ENCODE measurements at regions not wholly inside any gene's neighbourhood (a gene's known extent, or its start where the extent isn't known, plus 50 kb on each side); places are given as distances from the start of the nearest gene placed in this dataset.
"Not testable (repeated sequence)": the region's sequence is repeated elsewhere in the genome, so short reads cannot be mapped to it uniquely, and the experiment has no call there.

DNA sequence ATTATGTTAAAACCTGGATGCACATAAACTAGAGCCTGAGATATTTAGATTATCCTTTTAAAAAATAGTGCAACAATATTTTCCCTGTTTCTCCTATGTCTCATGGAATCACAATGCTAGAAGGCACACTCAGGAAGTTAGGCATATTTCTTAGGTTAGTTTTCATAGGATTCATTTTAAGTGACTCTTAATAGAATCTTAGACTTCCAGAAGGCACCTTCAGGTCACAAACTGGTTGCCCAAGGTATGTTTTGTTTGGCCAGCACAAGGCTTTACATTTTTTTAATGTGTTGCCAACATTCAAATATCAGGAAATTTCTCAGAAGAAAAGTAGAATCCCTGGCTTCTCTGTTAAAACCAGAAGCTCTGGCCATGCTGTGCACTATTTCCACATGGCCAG, 129.3 kb downstream of the LNPK start:
- DNase-seq = no peak

DNA sequence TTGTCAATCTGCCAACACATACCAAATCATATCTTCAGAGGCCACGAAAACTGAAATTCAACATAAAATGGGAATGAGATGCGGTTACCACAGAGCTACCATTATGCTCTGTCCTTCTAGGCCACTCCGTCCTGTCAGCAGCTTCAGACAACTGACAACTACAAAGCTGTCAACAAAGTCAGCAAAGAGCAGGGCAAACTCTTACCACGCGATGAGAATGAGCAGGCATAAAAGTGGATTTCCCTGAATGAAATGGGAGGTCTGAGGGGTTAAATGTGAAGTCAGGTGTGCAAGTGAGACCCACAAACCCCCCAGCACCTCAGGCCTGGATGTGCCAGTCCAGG, 130.1 kb downstream of the LNPK start:
- no peak for DNase-seq

GRCh38 chr2:175871331-175872004, 130.6 kb downstream of the LNPK start:
- DNase-seq = no peak

GRCh38 chr2:175865716-175866115, 136.4 kb downstream of the LNPK start:
- no peak for DNase-seq

- DNase-seq = no peak
Observed at GRCh38 chr2:175864137-175864850, 137.8 kb downstream of the LNPK start.

DNA sequence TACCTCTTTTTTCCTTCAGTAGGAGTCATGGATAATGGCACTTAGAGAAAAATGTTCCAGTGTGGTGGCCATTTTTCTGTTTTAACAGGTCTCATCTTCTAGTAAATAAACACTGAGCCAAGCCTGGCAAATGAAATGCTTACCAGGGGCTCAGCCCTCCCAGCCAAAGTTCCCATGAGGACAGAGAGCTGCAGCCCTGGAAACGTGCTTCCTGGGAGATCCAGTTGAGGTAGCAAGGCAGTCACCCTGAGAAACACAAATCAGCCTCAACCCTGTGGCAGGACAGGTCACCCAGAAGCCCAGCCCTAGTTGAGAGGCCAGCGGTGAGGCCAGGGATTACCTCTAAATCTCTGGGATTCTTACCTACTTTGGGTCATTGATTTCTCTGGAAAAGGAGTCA, 140.1 kb downstream of the LNPK start:
- no peak for DNase-seq

DNA sequence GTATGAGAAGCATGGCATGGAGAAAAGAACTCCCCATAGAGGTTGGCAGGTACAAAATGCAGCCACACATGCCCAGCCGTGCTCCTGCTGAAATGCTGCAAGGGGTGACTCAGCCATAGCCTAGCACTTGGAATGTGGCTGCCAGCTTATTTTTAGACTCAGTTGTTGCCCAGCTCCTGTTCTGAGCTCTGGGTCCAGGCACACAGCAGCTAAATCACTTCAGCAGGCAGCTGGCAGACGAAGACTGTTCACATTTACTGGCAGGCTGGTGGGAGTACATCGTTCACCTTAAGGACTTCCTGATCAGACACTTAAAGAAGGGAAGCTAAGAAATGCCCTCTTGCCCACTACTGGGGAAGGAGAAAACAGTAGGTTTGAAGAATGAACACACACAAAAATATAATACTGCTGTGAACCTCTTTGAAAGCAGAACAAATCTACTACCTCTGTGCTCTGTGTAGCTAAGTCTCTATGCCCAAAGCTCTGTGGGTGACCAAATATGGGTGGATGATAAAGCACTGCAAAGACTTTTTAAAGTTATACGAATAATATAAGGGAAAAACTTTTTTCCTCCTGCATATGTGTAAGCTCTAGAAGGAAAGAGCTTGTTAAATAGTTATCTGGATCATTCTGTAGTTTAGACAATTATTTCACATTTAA, 146.1 kb downstream of the LNPK start:
- peak; percentile 30 for DNase-seq

GRCh38 chr2:175855236-175855635, 146.8 kb downstream of the LNPK start:
- peak; percentile 11 for DNase-seq

- DNase-seq = no peak
Observed at GRCh38 chr2:175854665-175855064, 147.4 kb downstream of the LNPK start.

DNA sequence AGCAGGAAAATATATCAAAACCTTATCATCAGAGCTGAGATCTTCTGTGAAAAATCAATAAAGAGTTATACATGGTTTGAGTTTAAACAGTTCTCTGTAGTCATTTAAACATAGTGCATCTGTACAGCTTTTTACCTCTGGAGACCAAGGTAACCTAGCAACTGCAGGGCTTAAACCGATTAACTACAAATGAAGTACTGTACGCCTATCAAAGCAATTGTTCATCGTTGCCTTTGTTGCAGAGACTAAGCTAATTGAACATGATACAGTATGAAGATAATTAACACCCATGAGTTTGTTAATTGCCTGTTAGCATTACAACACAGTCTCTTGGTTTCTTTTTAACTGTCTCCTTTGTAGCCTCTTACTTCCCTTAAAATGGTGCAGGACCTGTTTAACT, 147.9 kb downstream of the LNPK start:
- DNase-seq = no peak

DNA sequence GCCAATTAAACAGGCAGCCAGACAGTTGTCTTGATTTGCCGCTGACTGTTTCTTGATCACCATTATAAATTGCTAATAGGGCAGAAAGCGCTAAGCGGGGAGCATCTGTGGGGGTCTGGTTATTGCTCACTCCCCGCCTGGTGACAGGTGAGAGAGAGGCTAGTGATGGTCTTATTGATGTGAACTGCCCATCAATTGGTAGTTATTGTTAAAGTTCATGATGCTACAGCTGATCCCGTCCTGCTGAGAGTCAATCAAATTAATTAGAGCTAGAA, 148.5 kb downstream of the LNPK start:
- DNase-seq = no peak

- DNase-seq = peak; percentile 45
Observed at GRCh38 chr2:175852879-175853615, 149.0 kb downstream of the LNPK start.

DNA sequence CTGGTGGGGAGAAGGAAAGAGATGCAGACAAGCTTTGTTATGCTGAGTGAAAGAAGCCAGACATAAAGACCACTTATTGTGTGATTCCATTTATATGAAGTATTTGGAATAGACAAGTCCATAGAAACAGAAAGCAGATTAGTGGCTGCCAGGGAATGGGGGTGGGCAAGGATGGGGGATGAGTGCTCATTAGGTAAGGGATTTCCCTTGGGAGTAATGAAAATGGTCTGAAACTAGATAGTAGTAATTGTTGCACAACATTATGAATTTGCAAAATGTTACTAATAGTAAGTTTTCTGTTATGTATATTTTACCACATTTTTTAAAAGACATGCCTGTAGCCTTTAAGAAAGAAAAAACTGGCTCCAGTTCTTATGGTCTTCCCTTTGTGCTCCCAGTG, 154.9 kb downstream of the LNPK start:
- no peak for DNase-seq

DNA sequence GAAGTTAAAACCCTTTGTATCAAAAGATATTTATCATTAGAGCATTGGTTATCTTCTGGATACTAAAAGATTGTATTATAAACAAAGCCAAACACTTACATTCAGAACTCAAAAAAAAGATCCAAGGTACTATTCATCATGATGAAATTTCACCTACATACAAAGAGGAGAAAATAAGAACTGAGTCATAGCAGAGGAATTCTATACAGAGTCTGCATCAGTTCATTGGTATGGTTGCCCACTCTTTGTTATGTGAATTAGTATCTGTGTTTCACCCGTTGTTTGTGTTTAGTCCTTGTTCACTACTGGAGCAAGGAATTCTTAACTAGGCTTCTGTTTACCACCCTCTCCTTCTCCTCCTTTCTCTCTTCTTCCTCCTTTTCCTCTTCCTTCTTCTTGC, 157.9 kb downstream of the LNPK start:
- no peak for DNase-seq

DNA sequence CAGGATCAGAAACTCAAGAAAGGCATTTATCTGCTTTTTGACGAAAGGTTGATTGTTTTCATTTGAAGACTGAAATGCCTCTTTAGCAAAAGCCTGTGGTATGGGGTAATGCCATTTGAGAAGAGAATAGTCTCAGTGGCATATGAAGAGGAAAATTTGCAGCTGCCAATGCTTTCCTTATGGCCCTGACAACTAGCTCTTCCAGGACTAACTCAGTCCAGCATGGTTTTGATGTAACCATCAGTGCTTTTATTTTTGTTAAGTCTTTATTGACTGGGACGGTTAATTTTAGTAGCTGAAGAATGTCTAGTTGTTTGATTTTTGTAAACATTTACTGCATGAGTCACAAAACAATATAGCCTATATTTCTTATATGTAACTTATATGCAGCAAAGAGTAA, 158.4 kb downstream of the LNPK start:
- DNase-seq = no peak

GRCh38 chr2:175842996-175843395, 159.1 kb downstream of the LNPK start:
- no peak for DNase-seq

- not testable (repeated sequence) for DNase-seq
Observed at GRCh38 chr2:175840765-175841164, 161.3 kb downstream of the LNPK start.

- no peak for DNase-seq
Observed at GRCh38 chr2:175840256-175840655, 161.8 kb downstream of the LNPK start.

- DNase-seq = no peak
Observed at GRCh38 chr2:175838979-175839378, 163.1 kb downstream of the LNPK start.

GRCh38 chr2:175837046-175837445, 165.0 kb downstream of the LNPK start:
- no peak for DNase-seq

GRCh38 chr2:175836361-175836760, 165.7 kb downstream of the LNPK start:
- no peak for DNase-seq

DNA sequence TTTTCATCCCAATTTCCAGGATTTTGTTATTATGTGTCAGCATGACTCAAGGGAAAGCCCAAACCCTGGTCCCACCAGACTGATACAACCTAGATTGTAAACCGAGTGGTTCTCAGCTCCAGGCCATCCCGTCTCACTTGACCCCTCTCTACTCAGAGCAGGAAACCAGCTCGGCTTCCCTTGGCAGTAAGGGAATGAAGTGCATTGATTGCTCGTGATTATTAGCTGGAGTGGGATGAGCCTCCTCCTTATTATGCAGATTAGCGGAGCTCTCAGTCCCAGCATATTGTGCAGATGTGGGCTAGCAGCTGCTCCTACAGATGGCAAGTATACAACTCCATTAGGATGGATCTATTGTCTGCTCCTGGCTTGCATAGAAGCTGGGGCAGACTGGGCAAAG, 167.6 kb downstream of the LNPK start:
- no peak for DNase-seq

DNA sequence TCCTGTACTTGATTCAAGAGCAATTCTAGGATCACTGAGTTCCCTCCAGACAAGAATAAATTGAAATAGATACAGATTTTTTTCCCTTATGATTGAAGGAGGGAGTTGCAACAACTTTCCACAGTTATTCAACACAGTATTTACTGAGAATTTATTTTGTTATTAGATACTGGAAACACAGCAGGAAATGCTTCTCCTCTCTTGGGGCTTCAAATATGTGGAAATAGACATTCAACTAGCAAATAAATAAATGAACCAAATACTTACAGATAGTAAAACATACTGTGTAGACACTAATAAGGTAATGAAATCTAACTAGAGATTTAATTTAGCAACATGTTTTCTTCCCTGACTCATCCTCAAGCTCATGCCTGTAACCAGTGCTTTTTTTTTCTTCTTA, 169.2 kb downstream of the LNPK start:
- DNase-seq = no peak

- DNase-seq = no peak
Observed at GRCh38 chr2:175829741-175830140, 172.3 kb downstream of the LNPK start.

All from NCI-H446 treated with DMSO at 0.1 percent for 48 hours (cell line).